Smooth muscle cell (in vitro differentiated cells): ENCODE measurements at regions not wholly inside any gene's neighbourhood (a gene's known extent, or its start where the extent isn't known, plus 50 kb on each side); places are given as distances from the start of the nearest gene placed in this dataset.
"Not testable (repeated sequence)": the region's sequence is repeated elsewhere in the genome, so short reads cannot be mapped to it uniquely, and the experiment has no call there.

Experiments used
- DNase-seq: peaks from one replicate; lab custom pipeline; 2025; ENCODE audit not compliant: unreplicated experiment; lab: John Stamatoyannopoulos, UW
- H2AFZ ChIP-seq: fragments of 200-600 bp; sonication (generic); 2 replicates; pipeline ENCODE4 v1.6.0; 2016; ENCODE audit warnings: antibody characterized with exemption, low read depth, mild to moderate bottlenecking
- H3F3A ChIP-seq: fragments of 200-600 bp; sonication (generic); 2 replicates; pipeline ENCODE4 v1.6.0; 2017; ENCODE audit warnings: antibody characterized with exemption, low read depth
- H3K27ac ChIP-seq: fragments of 200-600 bp; sonication (generic); 2 replicates; pipeline ENCODE4 v1.5.1; 2016; ENCODE audit warnings: low read depth, mild to moderate bottlenecking
- H3K27me3 ChIP-seq: fragments of 200-600 bp; sonication (generic); 2 replicates; pipeline ENCODE4 v1.6.1; 2016; ENCODE audit warnings: low read depth, mild to moderate bottlenecking
- H3K36me3 ChIP-seq: fragments of 200-600 bp; sonication (generic); 2 replicates; pipeline ENCODE4 v1.5.1; 2016; ENCODE audit warnings: low read depth
- H3K4me1 ChIP-seq: fragments of 200-600 bp; sonication (generic); 2 replicates; pipeline ENCODE4 v1.5.1; 2016; ENCODE audit warnings: low read depth
- H3K4me2 ChIP-seq: fragments of 200-600 bp; sonication (generic); 2 replicates; pipeline ENCODE4 v1.6.0; 2016; ENCODE audit warnings: mild to moderate bottlenecking
- H3K4me3 ChIP-seq: fragments of 200-600 bp; sonication (generic); 2 replicates; pipeline ENCODE4 v1.5.1; 2016; ENCODE audit warnings: mild to moderate bottlenecking
- H3K79me2 ChIP-seq: fragments of 200-600 bp; sonication (generic); 2 replicates; pipeline ENCODE4 v1.6.0; 2016; ENCODE audit warnings: low read depth, mild to moderate bottlenecking
- H3K9ac ChIP-seq: fragments of 200-600 bp; sonication (generic); 2 replicates; pipeline ENCODE4 v1.6.0; 2016; ENCODE audit warnings: low read depth
- H3K9me3 ChIP-seq: fragments of 200-600 bp; sonication (generic); replicated peaks from 2 replicates; pipeline ENCODE4 v1.5.1; 2016; ENCODE audit warnings: low read depth
- H4K20me1 ChIP-seq: fragments of 200-600 bp; sonication (generic); 2 replicates; pipeline ENCODE4 v1.6.0; 2016; ENCODE audit warnings: low read depth
- CTCF ChIP-seq: fragments of 200-600 bp; sonication (generic); IDR thresholded peaks from 2 replicates; pipeline ENCODE4 v1.5.1; 2017; ENCODE audit warnings: borderline replicate concordance, mild to moderate bottlenecking, antibody characterized with exemption; ENCODE audit not compliant: insufficient read depth, poor library complexity, severe bottlenecking
- WGBS: methylation state at CpG from one replicate; pipeline ENCODE4 v1.1.7; 2016; ENCODE audit warnings: low lambda C conversion rate; 5-methylcytosine and 5-hydroxymethylcytosine counted together

- H3K27ac ChIP-seq: no peak overlapping the region
- 0% methylated on average over 1 of the region's 1 CpG for WGBS
- no peak for TF ChIP-seq CTCF
Observed at GRCh38 chr1:192892934-192893333, 84.1 kb downstream of the RGS2 start.

GRCh38 chr1:192895487-192895886 lies 86.6 kb downstream of the RGS2 start:
- H3K4me3 ChIP-seq, H3K79me2 ChIP-seq, H3K4me2 ChIP-seq, H3K36me3 ChIP-seq, H3K9ac ChIP-seq, DNase-seq, H3K4me1 ChIP-seq, H3K27ac ChIP-seq, H3K27me3 ChIP-seq, H3K9me3 ChIP-seq, H2AFZ ChIP-seq, H4K20me1 ChIP-seq, H3F3A ChIP-seq: not testable (repeated sequence)
- WGBS: 97% methylated on average over 10 of the region's 10 CpGs

More at GRCh38 chr1:192892934-192893333, 84.1 kb downstream of the RGS2 start:
- H2AFZ ChIP-seq: no peak overlapping the region
- no peak overlapping the region for H3K9ac ChIP-seq
- no peak overlapping the region for H3K4me2 ChIP-seq
- DNase-seq: no peak
- no peaks in the 10 kb centered on the region for H3K27me3 ChIP-seq
- no peaks in the 10 kb centered on the region for H4K20me1 ChIP-seq
- no peaks in the 10 kb centered on the region for H3K4me1 ChIP-seq
- no peak overlapping the region for H3K4me3 ChIP-seq
- no peaks in the 10 kb centered on the region for H3K79me2 ChIP-seq
- H3K9me3 ChIP-seq: no peaks in the 10 kb centered on the region
- no peaks in the 10 kb centered on the region for H3F3A ChIP-seq
- H3K36me3 ChIP-seq: no peaks in the 10 kb centered on the region

- no peaks in the 10 kb centered on the region for H3K9me3 ChIP-seq
- no peak overlapping the region for H3K9ac ChIP-seq
- no peak overlapping the region for H2AFZ ChIP-seq
- no peaks in the 10 kb centered on the region for H3K27me3 ChIP-seq
- no peaks in the 10 kb centered on the region for H3K79me2 ChIP-seq
- H3K4me3 ChIP-seq: no peak overlapping the region
- H3K4me1 ChIP-seq: no peaks in the 10 kb centered on the region
- no peak overlapping the region for H3K27ac ChIP-seq
- no peak overlapping the region for H3K4me2 ChIP-seq
- DNase-seq: no peak
- H3K36me3 ChIP-seq: no peaks in the 10 kb centered on the region
- no peak for TF ChIP-seq CTCF
- H4K20me1 ChIP-seq: no peaks in the 10 kb centered on the region
- H3F3A ChIP-seq: no peaks in the 10 kb centered on the region
Observed at GRCh38 chr1:192896376-192896775, 87.5 kb downstream of the RGS2 start.

GRCh38 chr1:192901500-192901899 lies 92.7 kb downstream of the RGS2 start:
- Histone ChIP-seq H3K4me2 (no peak overlapping the region), H3K4me1 (no peaks in the 10 kb centered on the region), H3K4me3 (no peak overlapping the region), H3K27me3 (no peaks in the 10 kb centered on the region), H3K9ac (no peak overlapping the region), H3K36me3 (no peaks in the 10 kb centered on the region), H3F3A (no peaks in the 10 kb centered on the region), H3K9me3 (no peaks in the 10 kb centered on the region), H3K27ac (no peak overlapping the region), H2AFZ (no peak overlapping the region), H4K20me1 (no peaks in the 10 kb centered on the region), H3K79me2 (no peaks in the 10 kb centered on the region)
- no peak for TF ChIP-seq CTCF
- no peak for DNase-seq
- 68% methylated on average over 1 of the region's 1 CpG for WGBS
